Hepatocyte (in vitro differentiated cells): ENCODE measurements at regions not wholly inside any gene's neighbourhood (a gene's known extent, or its start where the extent isn't known, plus 50 kb on each side); places are given as distances from the start of the nearest gene placed in this dataset.

Source experiments
- CTCF ChIP-seq: fragments of 200-600 bp; sonication (generic); IDR thresholded peaks from 2 replicates; pipeline ENCODE4 v1.5.1; 2016; ENCODE audit warnings: antibody characterized with exemption, mild to moderate bottlenecking; ENCODE audit not compliant: poor library complexity
- EZH2 ChIP-seq: fragments of 200-600 bp; sonication (generic); IDR thresholded peaks from 2 replicates; pipeline ENCODE4 v1.6.1; 2016; ENCODE audit warnings: antibody characterized with exemption, mild to moderate bottlenecking, borderline replicate concordance

- TF ChIP-seq CTCF (no peak), EZH2 (no peak)
Observed at GRCh38 chr11:69415411-69416142, 65.9 kb upstream of the LINC01488 start.
